GM12891 (cell line): ENCODE measurements at regions not wholly inside any gene's neighbourhood (a gene's known extent, or its start where the extent isn't known, plus 50 kb on each side); places are given as distances from the start of the nearest gene placed in this dataset.

Experiments
- POLR2A ChIP-seq: IDR thresholded peaks from 2 replicates; pipeline ENCODE4 v1.6.1; 2011; ENCODE audit warnings: low read depth, low read length, control low read depth
- POLR2AphosphoS5 ChIP-seq: IDR thresholded peaks from 2 replicates; pipeline ENCODE4 v1.6.1; 2011; ENCODE audit warnings: low read depth, low read length, control low read depth

DNA sequence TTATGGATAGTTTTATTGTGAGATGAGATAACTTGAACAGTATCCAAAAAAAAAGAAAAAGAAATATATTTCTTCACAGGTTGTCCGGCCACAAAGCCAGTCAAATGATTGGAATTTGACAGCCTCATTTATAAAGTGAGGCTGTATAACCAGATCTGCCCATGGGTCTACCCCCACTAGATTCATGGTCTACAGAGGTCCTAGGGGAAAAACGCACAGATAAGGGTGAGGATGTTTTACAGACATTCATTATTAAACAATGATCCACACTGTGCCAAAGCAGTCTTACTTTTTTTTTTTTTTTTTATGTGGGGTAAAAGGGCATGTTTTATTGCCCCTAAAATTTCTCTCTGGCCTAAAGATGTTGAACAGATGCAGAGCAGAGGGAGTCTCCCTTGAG is 1503.0 kb upstream of the CDH8 start:
- TF ChIP-seq POLR2AphosphoS5 (no peak), POLR2A (no peak)
